Activated B cell treated with CpG ODN at 0.5 μM for 24 hours (primary cell): ENCODE measurements at regions not wholly inside any gene's neighbourhood (a gene's known extent, or its start where the extent isn't known, plus 50 kb on each side); places are given as distances from the start of the nearest gene placed in this dataset.

Experiments used
- ATAC-seq: fragments of 200-7000 bp; cut with Tn5 transposase; one replicate; pipeline ENCODE4 v1.10.0; 2021; ENCODE audit warnings: low read depth, mild to moderate bottlenecking, moderate library complexity
- CTCF ChIA-PET: fragments of 350-600 bp; sonication (Branson Sonifier 250); formaldehyde crosslinking; loops from one replicate; lab custom pipeline; 2021; ENCODE audit warnings: antibody characterized with exemption; lab: Charles Lee
- POLR2A ChIA-PET: fragments of 350-600 bp; sonication (Branson Sonifier 250); formaldehyde crosslinking; loops from one replicate; lab custom pipeline; 2021; ENCODE audit warnings: antibody characterized with exemption; lab: Charles Lee
- DNase-seq: peaks from one replicate; pipeline ENCODE4 v3.0.0; 2022
- H3K27ac Mint-ChIP-seq: one replicate; pipeline ENCODE4 v1.8.0; 2020; ENCODE audit warnings: mixed read lengths
- H3K27me3 Mint-ChIP-seq: one replicate; pipeline ENCODE4 v1.8.0; 2021; ENCODE audit warnings: mixed read lengths
- H3K36me3 Mint-ChIP-seq: one replicate; pipeline ENCODE4 v1.8.0; 2021; ENCODE audit warnings: low read depth, mixed read lengths
- H3K4me1 Mint-ChIP-seq: one replicate; pipeline ENCODE4 v1.8.0; 2021; ENCODE audit warnings: mixed read lengths
- H3K4me3 Mint-ChIP-seq: one replicate; pipeline ENCODE4 v1.8.0; 2020; ENCODE audit warnings: mild to moderate bottlenecking, mixed read lengths
- H3K9me3 Mint-ChIP-seq: one replicate; pipeline ENCODE4 v1.8.0; 2020; ENCODE audit warnings: mixed read lengths
- CTCF ChIP-seq: fragments of 200-600 bp; IDR thresholded peaks from one replicate; pipeline ENCODE4 v1.8.0; 2022; ENCODE audit warnings: antibody characterized with exemption, mild to moderate bottlenecking
- intact Hi-C: fragments of 100-400 bp; cut with micrococcal nuclease; formaldehyde crosslinking; loops from one replicate; pipeline ENCODE4 v1.15.1; 2024

GRCh38 chr3:8077126-8077525, 424.5 kb upstream of the LMCD1 start:
- no peaks in the 10 kb centered on the region for H3K36me3 Mint-ChIP-seq
- H3K27ac Mint-ChIP-seq = no peak overlapping the region

DNA sequence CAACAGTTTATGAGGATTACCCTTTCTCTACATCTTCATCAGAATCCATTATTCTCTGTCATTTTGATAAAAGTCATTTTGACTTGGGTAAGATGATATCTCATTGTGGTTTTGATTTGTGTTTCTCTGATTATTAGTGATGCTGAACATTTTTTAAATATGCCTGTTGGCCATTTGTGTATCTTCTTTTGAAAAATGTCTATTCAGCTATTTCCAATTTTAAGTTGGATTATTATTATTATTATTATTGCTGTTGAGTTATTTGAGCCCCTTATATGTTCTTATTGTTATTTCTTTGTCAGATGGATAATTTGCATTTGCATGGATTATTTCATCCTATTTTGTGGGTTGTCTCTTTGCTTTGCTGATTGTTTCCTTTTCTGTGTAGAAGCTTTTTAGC, 421.2 kb upstream of the LMCD1 start:
- H3K4me3 Mint-ChIP-seq = no peak overlapping the region
- POLR2A ChIA-PET = no interaction called here
- no peaks in the 10 kb centered on the region for H3K4me1 Mint-ChIP-seq

More at GRCh38 chr3:8077126-8077525, 424.5 kb upstream of the LMCD1 start:
- intact Hi-C loops = no loop called here
- H3K27me3 Mint-ChIP-seq = no peaks in the 10 kb centered on the region
- H3K4me1 Mint-ChIP-seq = no peaks in the 10 kb centered on the region
- POLR2A ChIA-PET = no interaction called here
- H3K9me3 Mint-ChIP-seq = no peaks in the 10 kb centered on the region
- CTCF ChIA-PET = no interaction called here
- ATAC-seq (no peak), DNase-seq (no peak)
- no peak for TF ChIP-seq CTCF
- no peak overlapping the region for H3K4me3 Mint-ChIP-seq

DNA sequence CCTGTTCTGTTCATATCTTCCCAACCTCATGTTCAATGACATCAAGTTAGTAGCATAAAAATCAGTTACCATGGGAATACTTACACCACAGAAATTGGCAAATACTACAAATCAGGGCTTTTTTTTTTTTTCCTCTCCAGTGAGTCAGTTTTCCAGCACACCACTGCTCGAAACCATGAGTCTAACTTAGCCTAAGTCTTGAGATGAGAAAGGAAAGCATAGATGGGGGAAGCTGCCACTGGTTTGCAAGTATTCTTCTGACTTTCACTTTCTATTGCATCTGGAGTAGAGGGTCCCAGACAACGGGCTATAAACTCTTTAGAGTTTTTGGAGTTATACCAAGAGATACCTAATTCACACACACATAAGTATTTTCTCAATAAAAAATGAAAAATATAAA, 416.1 kb upstream of the LMCD1 start:
- Mint-ChIP-seq H3K27me3 (no peaks in the 10 kb centered on the region), H3K27ac (no peak overlapping the region), H3K9me3 (no peaks in the 10 kb centered on the region), H3K4me3 (no peak overlapping the region), H3K36me3 (no peaks in the 10 kb centered on the region), H3K4me1 (no peaks in the 10 kb centered on the region)
- no peak for TF ChIP-seq CTCF
- ChIA-PET POLR2A (no interaction called here), CTCF (no interaction called here)
- ATAC-seq = no peak
- intact Hi-C loops = no loop called here
- DNase-seq = no peak

More for the DNA sequence above, 421.2 kb upstream of the LMCD1 start:
- Mint-ChIP-seq H3K27ac (no peak overlapping the region), H3K9me3 (no peaks in the 10 kb centered on the region), H3K27me3 (no peaks in the 10 kb centered on the region), H3K36me3 (no peaks in the 10 kb centered on the region)
- ATAC-seq = no peak
- no peak for DNase-seq
- CTCF ChIA-PET = no interaction called here
- intact Hi-C loops = no loop called here
- no peak for TF ChIP-seq CTCF

DNA sequence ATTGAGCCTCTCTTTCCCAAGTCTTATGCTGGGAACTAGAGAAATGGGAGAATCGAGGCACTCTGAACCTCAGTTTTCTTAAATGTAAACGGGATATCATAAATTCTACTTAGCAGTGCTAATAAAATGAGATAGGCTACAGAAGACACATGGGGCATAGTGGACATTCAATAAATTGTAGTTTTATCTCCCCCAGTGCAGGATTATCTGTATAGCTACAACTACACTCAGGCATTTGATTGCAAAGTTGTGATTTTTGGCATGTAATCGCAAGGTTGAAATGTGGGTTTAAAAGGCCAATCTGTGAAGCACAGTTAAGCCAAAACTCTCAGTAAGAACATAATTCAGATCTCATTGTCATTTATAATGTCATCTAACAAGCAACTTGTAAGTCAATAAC, 413.7 kb upstream of the LMCD1 start:
- no peaks in the 10 kb centered on the region for H3K36me3 Mint-ChIP-seq
- H3K9me3 Mint-ChIP-seq = no peaks in the 10 kb centered on the region
- DNase-seq (no peak), ATAC-seq (no peak)
- no peak overlapping the region for H3K4me3 Mint-ChIP-seq
- no peak for TF ChIP-seq CTCF
- ChIA-PET POLR2A (no interaction called here), CTCF (no interaction called here)
- no peak overlapping the region for H3K27ac Mint-ChIP-seq
- intact Hi-C loops = no loop called here
- H3K4me1 Mint-ChIP-seq = no peaks in the 10 kb centered on the region
- H3K27me3 Mint-ChIP-seq = no peaks in the 10 kb centered on the region

GRCh38 chr3:8094415-8094814, 407.2 kb upstream of the LMCD1 start:
- Mint-ChIP-seq H3K36me3 (no peaks in the 10 kb centered on the region), H3K4me3 (no peak overlapping the region), H3K27ac (no peak overlapping the region), H3K9me3 (no peaks in the 10 kb centered on the region), H3K4me1 (no peaks in the 10 kb centered on the region), H3K27me3 (no peaks in the 10 kb centered on the region)
- POLR2A ChIA-PET = no interaction called here
- CTCF ChIA-PET = no interaction called here
- intact Hi-C loops = no loop called here
- TF ChIP-seq CTCF = no peak
- no peak for ATAC-seq
- no peak for DNase-seq
